Skin of body (tissue), 1 donor: ENCODE measurements at regions not wholly inside any gene's neighbourhood (a gene's known extent, or its start where the extent isn't known, plus 50 kb on each side); places are given as distances from the start of the nearest gene placed in this dataset.
A peak's percentile ranks its signal among the peaks of the same experiment; 100 is the strongest.

Experiments used
- DNase-seq: peaks from one replicate; lab custom pipeline; 2025; lab: John Stamatoyannopoulos, UW

GRCh38 chr2:196224756-196225155, 53.4 kb upstream of the STK17B start:
- no peak for DNase-seq

- DNase-seq: no peak
Observed at GRCh38 chr2:196225213-196225612, 53.8 kb upstream of the STK17B start.

- no peak for DNase-seq
Observed at GRCh38 chr2:196226058-196226706, 54.8 kb upstream of the STK17B start.

GRCh38 chr2:196226707-196227065, 55.3 kb upstream of the STK17B start:
- no peak for DNase-seq

- DNase-seq: no peak
Observed at GRCh38 chr2:196229013-196229412, 57.6 kb upstream of the STK17B start.

- DNase-seq: no peak
Observed at GRCh38 chr2:196230061-196230854, 58.9 kb upstream of the STK17B start.

GRCh38 chr2:196233021-196233804, 61.8 kb upstream of the STK17B start:
- DNase-seq: peak; percentile 43

- DNase-seq: no peak
Observed at GRCh38 chr2:196233805-196234475, 62.6 kb upstream of the STK17B start.

- DNase-seq: no peak
Observed at GRCh38 chr2:196234672-196235071, 63.3 kb upstream of the STK17B start.

GRCh38 chr2:196238836-196239380, 67.5 kb upstream of the STK17B start:
- no peak for DNase-seq

- no peak for DNase-seq
Observed at GRCh38 chr2:196239622-196240587, 68.5 kb upstream of the STK17B start.

- no peak for DNase-seq
Observed at GRCh38 chr2:196241175-196241574, 69.8 kb upstream of the STK17B start.

GRCh38 chr2:196242131-196242620, 70.8 kb upstream of the STK17B start:
- DNase-seq: no peak

- no peak for DNase-seq
Observed at GRCh38 chr2:196244516-196244915, 73.1 kb upstream of the STK17B start.

GRCh38 chr2:196244966-196245365, 73.6 kb upstream of the STK17B start:
- DNase-seq: no peak

GRCh38 chr2:196245378-196246140, 74.2 kb upstream of the STK17B start:
- DNase-seq: no peak

GRCh38 chr2:196247114-196247975, 76.0 kb upstream of the STK17B start:
- DNase-seq: no peak

- no peak for DNase-seq
Observed at GRCh38 chr2:196247976-196248280, 76.5 kb upstream of the STK17B start.
